H1 (cell line): ENCODE measurements at regions not wholly inside any gene's neighbourhood (a gene's known extent, or its start where the extent isn't known, plus 50 kb on each side); places are given as distances from the start of the nearest gene placed in this dataset.

Source experiments
- CTCF ChIA-PET: fragments of 300-600 bp; sonication (Branson Sonifier 250); formaldehyde crosslinking; loops from one replicate; lab custom pipeline; 2021; ENCODE audit not compliant: partially characterized antibody; lab: Charles Lee
- POLR2A ChIA-PET: fragments of 300-600 bp; sonication (Branson Sonifier 250); formaldehyde crosslinking; loops from one replicate; lab custom pipeline; 2021; ENCODE audit warnings: inconsistent platforms; ENCODE audit not compliant: partially characterized antibody; lab: Charles Lee
- DNase-seq, 2 experiments: peaks; one replicate each; pipeline versions ENCODE4 v3.0.0 to v3.0.0-alpha.2; 2010 to 2022; ENCODE audit warnings: low spot score in 2 of 2, low read depth in 1 of 2, mixed read lengths in 1 of 2
- FAIRE-seq: peaks from 2 replicates; lab custom pipeline; 2011; peaks lifted over from hg19 to GRCh38; lab: Jason Lieb, UNC
- H2AFZ ChIP-seq: 2 replicates; pipeline ENCODE4 v1.8.1; 2012; ENCODE audit warnings: low read length, inconsistent platforms
- H2AK5ac ChIP-seq: 2 replicates; pipeline ENCODE4 v1.6.1; 2013; ENCODE audit warnings: low read depth, low read length
- H2BK120ac ChIP-seq: replicated peaks from 2 replicates; pipeline ENCODE3; 2013; ENCODE audit warnings: low read depth, low read length, inconsistent platforms
- H2BK12ac ChIP-seq: 2 replicates; pipeline ENCODE4 v1.6.1; 2013; ENCODE audit warnings: low read depth, low read length
- H2BK15ac ChIP-seq: 2 replicates; pipeline ENCODE4 v1.6.1; 2013; ENCODE audit warnings: low read length
- H2BK20ac ChIP-seq: 2 replicates; pipeline ENCODE4 v1.6.1; 2013; ENCODE audit warnings: low read length
- H2BK5ac ChIP-seq: 2 replicates; pipeline ENCODE4 v1.6.1; 2013; ENCODE audit warnings: low read depth, low read length
- H3K14ac ChIP-seq: 2 replicates; pipeline ENCODE4 v1.6.1; 2013; ENCODE audit warnings: inconsistent platforms; ENCODE audit not compliant: insufficient read length
- H3K18ac ChIP-seq: 2 replicates; pipeline ENCODE4 v1.6.1; 2013; ENCODE audit warnings: low read length; ENCODE audit errors: extremely low read depth
- H3K23ac ChIP-seq: 2 replicates; pipeline ENCODE4 v1.6.1; 2013; ENCODE audit warnings: inconsistent platforms; ENCODE audit not compliant: insufficient read length
- H3K23me2 ChIP-seq: 2 replicates; pipeline ENCODE4 v1.6.1; 2013; ENCODE audit warnings: low read depth, low read length
- H3K27ac ChIP-seq: 2 replicates; pipeline ENCODE4 v1.6.1; 2011; ENCODE audit warnings: low read depth, low read length, inconsistent platforms
- H3K27me3 ChIP-seq, 4 experiments: replicated peaks in 1 of 4; 1 replicate in 1 of 4; 2 replicates in 3 of 4; pipeline versions ENCODE4 v1.6.1 to v1.8.1; 2011 to 2013; ENCODE audit warnings: low read length in 3 of 4, mild to moderate bottlenecking in 3 of 4, inconsistent platforms in 2 of 4, mixed read lengths in 2 of 4, moderate library complexity in 1 of 4; ENCODE audit not compliant: control insufficient read depth in 3 of 4, insufficient read depth in 3 of 4; ENCODE audit errors: extremely low read depth in 1 of 4
- H3K36me3 ChIP-seq, 4 experiments: 2 replicates each; pipeline versions ENCODE4 v1.6.1 to v1.8.1; 2011 to 2013; ENCODE audit warnings: mild to moderate bottlenecking in 4 of 4, low read length in 3 of 4, moderate library complexity in 2 of 4, control low read depth in 1 of 4, inconsistent platforms in 1 of 4; ENCODE audit not compliant: insufficient read depth in 4 of 4, control insufficient read depth in 2 of 4
- H3K4ac ChIP-seq: replicated peaks from 2 replicates; pipeline ENCODE3; 2013; ENCODE audit warnings: low read length, low read depth, mixed read lengths, inconsistent platforms; ENCODE audit not compliant: insufficient read length
- H3K4me1 ChIP-seq, 4 experiments: replicated peaks in 1 of 4; 1 replicate in 1 of 4; 2 replicates in 3 of 4; pipeline versions ENCODE4 v1.6.1 to v1.8.1; 2011 to 2013; ENCODE audit warnings: low read length in 3 of 4, inconsistent platforms in 2 of 4, mixed read lengths in 1 of 4; ENCODE audit not compliant: insufficient read depth in 4 of 4, control insufficient read depth in 3 of 4
- H3K4me2 ChIP-seq, 2 experiments: 2 replicates each; pipeline versions ENCODE4 v1.6.1 to v1.8.1; 2011 to 2013; ENCODE audit warnings: low read depth in 2 of 2, low read length in 2 of 2, control low read depth in 1 of 2, inconsistent platforms in 1 of 2, mild to moderate bottlenecking in 1 of 2; ENCODE audit not compliant: insufficient read depth in 1 of 2
- H3K4me3 ChIP-seq, 4 experiments: fragments of 200-600, 300-600 bp in 1 of 4; sonication (generic), shearing (Covaris generic), sonication (Bioruptor Twin) in 1 of 4; 2 replicates each; pipeline versions ENCODE4 v1.5.1 to v1.8.1; 2011 to 2016; ENCODE audit warnings: low read length in 4 of 4, low read depth in 3 of 4, control low read depth in 2 of 4, inconsistent platforms in 2 of 4, mild to moderate bottlenecking in 2 of 4, mixed read lengths in 1 of 4, moderate library complexity in 1 of 4; ENCODE audit not compliant: insufficient read depth in 2 of 4; ENCODE audit errors: extremely low read depth in 1 of 4
- H3K56ac ChIP-seq: replicated peaks from 2 replicates; pipeline ENCODE3; 2013; ENCODE audit warnings: low read depth, mild to moderate bottlenecking, mixed read lengths, low read length, inconsistent platforms; ENCODE audit not compliant: insufficient read length
- H3K79me1 ChIP-seq: 2 replicates; pipeline ENCODE4 v1.6.1; 2013; ENCODE audit warnings: low read depth, low read length, control low read depth
- H3K79me2 ChIP-seq, 2 experiments: 2 replicates each; pipeline versions ENCODE4 v1.6.1 to v1.8.1; 2012 to 2013; ENCODE audit warnings: low read length in 2 of 2, mild to moderate bottlenecking in 2 of 2, inconsistent platforms in 1 of 2; ENCODE audit not compliant: insufficient read depth in 2 of 2, control insufficient read depth in 1 of 2
- H3K9ac ChIP-seq, 4 experiments: replicated peaks in 1 of 4; 1 replicate in 1 of 4; 2 replicates in 3 of 4; pipeline versions ENCODE4 v1.6.1 to v1.8.1; 2011 to 2013; ENCODE audit warnings: low read depth in 3 of 4, low read length in 3 of 4, control low read depth in 2 of 4, mild to moderate bottlenecking in 2 of 4, moderate library complexity in 2 of 4, inconsistent platforms in 1 of 4; ENCODE audit errors: extremely low read depth in 1 of 4
- H3K9me3 ChIP-seq, 2 experiments: 2 replicates each; pipeline versions ENCODE4 v1.6.1 to v1.8.1; 2012 to 2013; ENCODE audit warnings: mild to moderate bottlenecking in 2 of 2, moderate library complexity in 2 of 2, control low read depth in 1 of 2, inconsistent platforms in 1 of 2, low read depth in 1 of 2, low read length in 1 of 2, mixed read lengths in 1 of 2; ENCODE audit not compliant: insufficient read depth in 2 of 2
- H4K20me1 ChIP-seq, 2 experiments: replicated peaks in 1 of 2; 2 replicates each; pipeline versions ENCODE3 to v1.8.1; 2011 to 2013; ENCODE audit warnings: inconsistent platforms in 2 of 2, low read length in 2 of 2, mild to moderate bottlenecking in 1 of 2; ENCODE audit not compliant: insufficient read depth in 2 of 2, control insufficient read depth in 1 of 2
- H4K5ac ChIP-seq: 2 replicates; pipeline ENCODE4 v1.6.1; 2013; ENCODE audit warnings: low read length, low read depth, mixed read lengths, inconsistent platforms; ENCODE audit not compliant: insufficient read length
- H4K8ac ChIP-seq: 2 replicates; pipeline ENCODE4 v1.8.0; 2013; ENCODE audit warnings: mild to moderate bottlenecking, moderate library complexity, low read length, inconsistent platforms; ENCODE audit not compliant: insufficient read depth; ENCODE audit errors: extremely low read depth
- H4K91ac ChIP-seq: replicated peaks from 2 replicates; pipeline ENCODE3; 2013; ENCODE audit warnings: low read length, mixed read lengths, inconsistent platforms; ENCODE audit not compliant: insufficient read length
- CEBPB ChIP-seq: IDR thresholded peaks from 2 replicates; pipeline ENCODE4 v1.6.1; 2012; ENCODE audit warnings: low read depth, low read length
- CTBP2 ChIP-seq: IDR thresholded peaks from 2 replicates; pipeline ENCODE4 v1.7.0; 2011; ENCODE audit warnings: borderline replicate concordance, mild to moderate bottlenecking, moderate library complexity, mixed read lengths, low read length; ENCODE audit not compliant: insufficient read depth, insufficient read length
- EGR1 ChIP-seq: IDR thresholded peaks from 2 replicates; pipeline ENCODE4 v1.6.1; 2011; ENCODE audit warnings: low read depth, low read length, borderline replicate concordance
- FOSL1 ChIP-seq: IDR thresholded peaks from 2 replicates; pipeline ENCODE4 v1.6.1; 2011; ENCODE audit warnings: mild to moderate bottlenecking, low read depth, low read length, moderate library complexity; ENCODE audit not compliant: insufficient read depth
- JUN ChIP-seq: IDR thresholded peaks from 2 replicates; pipeline ENCODE4 v1.6.1; 2011; ENCODE audit warnings: low read depth, mild to moderate bottlenecking, improper control_type of control experiment, low read length
- KDM5A ChIP-seq: fragments of 200-600 bp; IDR thresholded peaks from 2 replicates; pipeline ENCODE4 v1.7.1; 2012; ENCODE audit warnings: mild to moderate bottlenecking, low read length, inconsistent platforms, mixed read lengths
- MAFK ChIP-seq: IDR thresholded peaks from 2 replicates; pipeline ENCODE4 v1.6.1; 2012; ENCODE audit warnings: low read depth, mild to moderate bottlenecking, improper control_type of control experiment, low read length
- NRF1 ChIP-seq: IDR thresholded peaks from 2 replicates; pipeline ENCODE4 v1.6.1; 2011; ENCODE audit warnings: mild to moderate bottlenecking, low read depth, low read length, improper control_type of control experiment
- POU5F1 ChIP-seq: IDR thresholded peaks from 2 replicates; pipeline ENCODE4 v1.6.1; 2011; ENCODE audit warnings: low read depth, mild to moderate bottlenecking, low read length, moderate library complexity
- RNF2 ChIP-seq: fragments of 200-900, 300-1000 bp; sonication (generic); IDR thresholded peaks from 2 replicates; pipeline ENCODE4 v1.7.1; 2016; ENCODE audit warnings: borderline replicate concordance, low read depth, mild to moderate bottlenecking, antibody characterized with exemption, low read length; ENCODE audit not compliant: poor library complexity, severe bottlenecking; ENCODE audit errors: missing control alignments
- SP1 ChIP-seq: IDR thresholded peaks from 2 replicates; pipeline ENCODE4 v1.6.1; 2011; ENCODE audit warnings: low read depth, low read length
- SP4 ChIP-seq: IDR thresholded peaks from 2 replicates; pipeline ENCODE4 v1.6.1; 2012; ENCODE audit warnings: low read length, inconsistent platforms
- SUZ12 ChIP-seq: fragments of 200-600 bp; sonication (generic); IDR thresholded peaks from 2 replicates; pipeline ENCODE4 v1.6.1; 2012; ENCODE audit warnings: mild to moderate bottlenecking, inconsistent platforms, low read length, moderate library complexity, mixed read lengths
- TAF1 ChIP-seq: IDR thresholded peaks from 2 replicates; pipeline ENCODE4 v1.6.1; 2011; ENCODE audit warnings: mild to moderate bottlenecking, low read depth, low read length
- WGBS, 2 experiments: shearing (Covaris generic) in 1 of 2; methylation state at CpG; one replicate each; pipeline versions ENCODE4 v1.1.6 to v1.1.7; 2013 to 2015; ENCODE audit warnings: low lambda C conversion rate in 2 of 2, mixed read lengths in 2 of 2, inconsistent platforms in 1 of 2, low coverage in 1 of 2, missing lambda C conversion rate in 1 of 2; ENCODE audit not compliant: insufficient replicate concordance in 2 of 2, insufficient coverage in 1 of 2, insufficient read length in 1 of 2; ENCODE audit errors: extremely low coverage in 1 of 2, missing lambda C conversion rate in 1 of 2; 5-methylcytosine and 5-hydroxymethylcytosine counted together

DNA sequence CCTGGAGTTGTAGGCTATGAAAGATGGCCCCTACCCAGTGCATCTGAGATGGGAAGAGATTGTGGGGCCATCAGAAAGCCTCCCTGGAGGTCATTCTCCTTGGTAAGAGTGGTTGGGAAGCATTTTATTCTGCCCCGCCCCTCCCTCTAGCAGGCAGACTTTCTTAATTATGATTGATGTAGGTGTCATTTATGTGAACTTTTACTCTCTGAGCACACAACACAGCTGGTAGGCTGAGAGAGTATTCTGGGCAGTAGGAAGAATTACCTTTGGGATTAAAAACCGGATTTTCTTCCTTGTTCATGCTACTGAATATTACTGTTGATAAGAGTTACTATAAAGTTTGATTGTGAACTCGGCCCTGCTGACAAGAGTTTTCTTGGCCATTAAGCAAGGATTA lies 266.8 kb downstream of the TTC6 start:
- DNase-seq (no peak), FAIRE-seq (no peak)
- Histone ChIP-seq H3K4me3 (no peak overlapping the region), H4K91ac (no peak overlapping the region), H3K23ac (no peak overlapping the region), H2BK15ac (no peak overlapping the region), H3K18ac (no peak overlapping the region), H2BK12ac (no peak overlapping the region), H2BK20ac (no peak overlapping the region), H3K27ac (no peak overlapping the region), H3K79me1 (no peaks in the 10 kb centered on the region), H2BK5ac (no peak overlapping the region), H3K9me3 (no peaks in the 10 kb centered on the region), H3K4me1 (no peaks in the 10 kb centered on the region), H3K79me2 (no peaks in the 10 kb centered on the region), H4K8ac (no peak overlapping the region), H3K36me3 (no peaks in the 10 kb centered on the region), H3K4me2 (no peak overlapping the region), H2AFZ (no peak overlapping the region), H3K14ac (no peak overlapping the region), H4K5ac (no peak overlapping the region), H3K4ac (no peak overlapping the region), H3K27me3 (no peaks in the 10 kb centered on the region; a peak in 1 of 7 replicates), H3K23me2 (no peaks in the 10 kb centered on the region; the same call in 1 of the 2 replicates), H2AK5ac (no peak overlapping the region), H3K9ac (no peak overlapping the region), H4K20me1 (no peaks in the 10 kb centered on the region), H2BK120ac (no peak overlapping the region), H3K56ac (no peak overlapping the region)
- POLR2A ChIA-PET = no interaction called here
- CTCF ChIA-PET = no interaction called here
- WGBS, 2 experiments = 89% methylated on average over 3 of the region's 3 CpGs; no CpG with 5 or more reads in 1 of the 2 experiments
- TF ChIP-seq SP4 = no peak
- TF ChIP-seq CTBP2 = no peak
- TF ChIP-seq MAFK = no peak
- TF ChIP-seq KDM5A = no peak
- no peak for TF ChIP-seq NRF1
- no peak for TF ChIP-seq FOSL1
- TF ChIP-seq EGR1 = no peak
- TF ChIP-seq POU5F1 = no peak
- no peak for TF ChIP-seq SP1
- no peak for TF ChIP-seq JUN
- no peak for TF ChIP-seq CEBPB
- no peak for TF ChIP-seq SUZ12
- TF ChIP-seq RNF2 = no peak
- TF ChIP-seq TAF1 = no peak
